Lung (tissue), 11 donors: ENCODE measurements at regions not wholly inside any gene's neighbourhood (a gene's known extent, or its start where the extent isn't known, plus 50 kb on each side); places are given as distances from the start of the nearest gene placed in this dataset.

Experiments
- ATAC-seq: fragments of 200-7000 bp; cut with Tn5 transposase; one replicate; pipeline ENCODE4 v1.9.1; 2020; ENCODE audit warnings: moderate number of reproducible peaks; ENCODE audit not compliant: insufficient read depth, low FRiP score
- DNase-seq, 3 donors: peaks; one replicate each; pipeline ENCODE4 v3.0.0-alpha.2; 2013 to 2017
- H3K27ac ChIP-seq, 2 donors: one replicate each; pipeline ENCODE4 v1.5.1; 2013; ENCODE audit warnings: mild to moderate bottlenecking in 2 of 2, moderate library complexity in 2 of 2, control low read depth in 1 of 2, inconsistent platforms in 1 of 2, low read depth in 1 of 2, low read length in 1 of 2
- H3K27me3 ChIP-seq, 3 donors: one replicate each; pipeline ENCODE4 v1.5.1; 2013; ENCODE audit warnings: low read length in 2 of 3; ENCODE audit not compliant: control insufficient read depth in 3 of 3, insufficient read depth in 3 of 3
- H3K36me3 ChIP-seq, 4 donors: one replicate each; pipeline ENCODE4 v1.5.1; 2013; ENCODE audit warnings: low read length in 4 of 4, mild to moderate bottlenecking in 1 of 4, moderate library complexity in 1 of 4; ENCODE audit not compliant: control insufficient read depth in 4 of 4, insufficient read depth in 4 of 4
- H3K4me1 ChIP-seq, 5 donors: one replicate each; pipeline ENCODE4 v1.5.1; 2013; ENCODE audit warnings: low read length in 5 of 5, mild to moderate bottlenecking in 2 of 5, moderate library complexity in 1 of 5; ENCODE audit not compliant: control insufficient read depth in 5 of 5, insufficient read depth in 5 of 5
- H3K4me3 ChIP-seq: one replicate; pipeline ENCODE4 v1.5.1; 2013; ENCODE audit warnings: mild to moderate bottlenecking, control low read depth, moderate library complexity
- H3K9ac ChIP-seq, 2 donors: one replicate each; pipeline ENCODE4 v1.5.1; 2013; ENCODE audit warnings: low read length in 2 of 2, control low read depth in 1 of 2; ENCODE audit not compliant: insufficient read depth in 1 of 2
- H3K9me3 ChIP-seq, 4 donors: one replicate each; pipeline ENCODE4 v1.5.1; 2013; ENCODE audit warnings: low read length in 3 of 4, mild to moderate bottlenecking in 1 of 4, moderate library complexity in 1 of 4; ENCODE audit not compliant: control insufficient read depth in 4 of 4, insufficient read depth in 3 of 4
- CTCF ChIP-seq: IDR thresholded peaks from 2 replicates; pipeline ENCODE4 v1.5.1; 2012; ENCODE audit warnings: mild to moderate bottlenecking; ENCODE audit errors: control extremely low read depth, extremely low read depth
- WGBS, 2 donors: extraction: QIAGEN DNeasy Blood & Tissue Kit; methylation state at CpG; one replicate each; pipeline ENCODE4 v1.1.7; 2013; 5-methylcytosine and 5-hydroxymethylcytosine counted together
- donor health status: control.
- donor health status: control.
- donor health status: Bipolar disorder and iron deficiency.
- donor health status: healthy.
- donor health status: DM: yes; HTN: yes; CAD: no.

- Histone ChIP-seq H3K9me3 (peaks cover 0 to 4% (median 0%) of the 10 kb centered on the region in 4 donors), H3K27ac (no peak overlapping the region), H3K4me3 (no peak overlapping the region), H3K36me3 (no peaks in the 10 kb centered on the region), H3K9ac (no peak overlapping the region), H3K27me3 (peaks cover 0 to 17% (median 14%) of the 10 kb centered on the region in 3 donors), H3K4me1 (no peaks in the 10 kb centered on the region)
- DNase-seq (no peak), ATAC-seq (no peak)
- TF ChIP-seq CTCF = no peak
- 83 to 84% methylated on average over 6 of the region's 6 CpGs for WGBS, 2 donors
Measured at GRCh38 chr10:123433539-123433938, 232.6 kb upstream of the GPR26 start.

GRCh38 chr10:123434435-123435039, 231.6 kb upstream of the GPR26 start:
- 86 to 89% methylated on average over 15 of the region's 15 CpGs for WGBS, 2 donors
- H3K4me1 ChIP-seq = no peaks in the 10 kb centered on the region
- peaks cover 0 to 7% (median 6%) of the 10 kb centered on the region in 3 donors for H3K27me3 ChIP-seq
- H3K27ac ChIP-seq = no peak overlapping the region
- H3K4me3 ChIP-seq = no peak overlapping the region
- DNase-seq (no peak), ATAC-seq (no peak)
- H3K36me3 ChIP-seq = no peaks in the 10 kb centered on the region
- no peak for TF ChIP-seq CTCF
- no peak overlapping the region for H3K9ac ChIP-seq
- H3K9me3 ChIP-seq = peaks cover 0 to 4% (median 0%) of the 10 kb centered on the region in 4 donors

GRCh38 chr10:123442901-123443300, 223.3 kb upstream of the GPR26 start:
- 88 to 91% methylated on average over 4 of the region's 4 CpGs for WGBS, 2 donors
- Histone ChIP-seq H3K4me3 (no peak overlapping the region), H3K4me1 (no peaks in the 10 kb centered on the region), H3K27ac (no peak overlapping the region), H3K36me3 (no peaks in the 10 kb centered on the region), H3K9me3 (no peaks in the 10 kb centered on the region), H3K27me3 (peaks cover 0 to 17% (median 0%) of the 10 kb centered on the region in 3 donors), H3K9ac (no peak overlapping the region)
- TF ChIP-seq CTCF = no peak
- ATAC-seq = no peak
- DNase-seq = no peak

- Histone ChIP-seq H3K27me3 (peaks cover 0 to 17% (median 0%) of the 10 kb centered on the region in 3 donors), H3K27ac (no peak overlapping the region), H3K9me3 (no peaks in the 10 kb centered on the region), H3K4me3 (no peak overlapping the region), H3K36me3 (no peaks in the 10 kb centered on the region), H3K4me1 (no peaks in the 10 kb centered on the region), H3K9ac (no peak overlapping the region)
- no peak for TF ChIP-seq CTCF
- no peak for DNase-seq
- no peak for ATAC-seq
Measured at GRCh38 chr10:123443924-123444323, 222.2 kb upstream of the GPR26 start.
